Astrocyte (in vitro differentiated cells and primary cell): ENCODE measurements at regions not wholly inside any gene's neighbourhood (a gene's known extent, or its start where the extent isn't known, plus 50 kb on each side); places are given as distances from the start of the nearest gene placed in this dataset.

Source experiments
- CTCF ChIP-seq: IDR thresholded peaks from 2 replicates; pipeline ENCODE4 v1.5.1; 2011; ENCODE audit warnings: low read depth, mild to moderate bottlenecking, inconsistent platforms, low read length, moderate library complexity; ENCODE audit not compliant: insufficient read depth
- EZH2 ChIP-seq: IDR thresholded peaks from 2 replicates; pipeline ENCODE4 v1.6.1; 2012; ENCODE audit warnings: mild to moderate bottlenecking, low read length, inconsistent platforms; ENCODE audit not compliant: insufficient read depth

- TF ChIP-seq CTCF (no peak), EZH2 (no peak)
These were observed 210.8 kb upstream of the SOX9 start for GRCh38 chr17:71910002-71910401.
